ENCODE measurements at regions not wholly inside any gene's neighbourhood (a gene's known extent, or its start where the extent isn't known, plus 50 kb on each side); places are given as distances from the start of the nearest gene placed in this dataset.

GRCh38 chr17:70988622-70989021 is 819.3 kb downstream of the KCNJ2 start:
- H3K4me3 ChIP-seq, result no peak overlapping the region
- H3K9me3 ChIP-seq, result no peaks in the 10 kb centered on the region
- no peak overlapping the region for H3K27ac ChIP-seq
- H3K27me3 ChIP-seq, result no peaks in the 10 kb centered on the region
- DNase-seq, result no peak
- no peaks in the 10 kb centered on the region for H3K4me1 ChIP-seq
- TF ChIP-seq, protein P1, sequence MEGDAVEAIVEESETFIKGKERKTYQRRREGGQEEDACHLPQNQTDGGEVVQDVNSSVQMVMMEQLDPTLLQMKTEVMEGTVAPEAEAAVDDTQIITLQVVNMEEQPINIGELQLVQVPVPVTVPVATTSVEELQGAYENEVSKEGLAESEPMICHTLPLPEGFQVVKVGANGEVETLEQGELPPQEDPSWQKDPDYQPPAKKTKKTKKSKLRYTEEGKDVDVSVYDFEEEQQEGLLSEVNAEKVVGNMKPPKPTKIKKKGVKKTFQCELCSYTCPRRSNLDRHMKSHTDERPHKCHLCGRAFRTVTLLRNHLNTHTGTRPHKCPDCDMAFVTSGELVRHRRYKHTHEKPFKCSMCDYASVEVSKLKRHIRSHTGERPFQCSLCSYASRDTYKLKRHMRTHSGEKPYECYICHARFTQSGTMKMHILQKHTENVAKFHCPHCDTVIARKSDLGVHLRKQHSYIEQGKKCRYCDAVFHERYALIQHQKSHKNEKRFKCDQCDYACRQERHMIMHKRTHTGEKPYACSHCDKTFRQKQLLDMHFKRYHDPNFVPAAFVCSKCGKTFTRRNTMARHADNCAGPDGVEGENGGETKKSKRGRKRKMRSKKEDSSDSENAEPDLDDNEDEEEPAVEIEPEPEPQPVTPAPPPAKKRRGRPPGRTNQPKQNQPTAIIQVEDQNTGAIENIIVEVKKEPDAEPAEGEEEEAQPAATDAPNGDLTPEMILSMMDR (IDR thresholded peaks at IDR 0.05), result no peak
- no peak for TF ChIP-seq POLR2A (IDR thresholded peaks at IDR 0.05)
- no peaks in the 10 kb centered on the region for H3K36me3 ChIP-seq
- intact Hi-C loops (cut with DNase I; ENCODE audit: low total_unique reads), result no loop called here

DNA sequence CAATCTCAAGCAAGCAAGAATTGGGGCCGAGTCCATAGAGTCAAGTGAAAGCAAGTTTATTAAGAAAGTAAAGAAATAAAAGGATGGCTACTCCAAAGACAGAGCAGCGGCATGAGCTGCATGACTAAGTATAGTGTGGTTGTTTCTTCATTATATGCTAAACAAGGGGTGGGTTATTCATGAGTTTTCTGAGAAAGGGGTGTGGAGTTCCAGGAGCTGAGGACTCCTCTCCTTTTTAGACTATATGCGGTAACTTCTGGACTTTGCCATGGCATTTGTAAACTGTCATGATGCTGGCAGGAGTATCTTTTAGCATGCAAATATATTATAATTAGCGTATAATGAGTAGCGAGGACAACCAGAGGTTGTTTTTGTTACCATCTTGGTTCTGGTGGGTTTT is 819.9 kb downstream of the KCNJ2 start:
- no peak overlapping the region for H3K4me3 ChIP-seq
- no peaks in the 10 kb centered on the region for H3K9me3 ChIP-seq
- no peaks in the 10 kb centered on the region for H3K4me1 ChIP-seq
- no peak for TF ChIP-seq POLR2A (IDR thresholded peaks at IDR 0.05)
- TF ChIP-seq, protein P1 (IDR thresholded peaks at IDR 0.05), result no peak
- no peak overlapping the region for H3K27ac ChIP-seq
- intact Hi-C loops (cut with DNase I; ENCODE audit: low total_unique reads), result no loop called here
- no peaks in the 10 kb centered on the region for H3K27me3 ChIP-seq
- H3K36me3 ChIP-seq, result no peaks in the 10 kb centered on the region
- no peak for DNase-seq

- intact Hi-C loops (cut with DNase I; ENCODE audit: low total_unique reads), result no loop called here
- no peaks in the 10 kb centered on the region for H3K9me3 ChIP-seq
- H3K27ac ChIP-seq, result no peak overlapping the region
- TF ChIP-seq, protein P1 (IDR thresholded peaks at IDR 0.05), result no peak
- no peak for TF ChIP-seq POLR2A (IDR thresholded peaks at IDR 0.05)
- H3K36me3 ChIP-seq, result no peaks in the 10 kb centered on the region
- no peak for DNase-seq
- no peaks in the 10 kb centered on the region for H3K4me1 ChIP-seq
- H3K4me3 ChIP-seq, result no peak overlapping the region
- H3K27me3 ChIP-seq, result no peaks in the 10 kb centered on the region
Measured at GRCh38 chr17:70994194-70994593, 824.9 kb downstream of the KCNJ2 start.

- H3K9me3 ChIP-seq, result no peaks in the 10 kb centered on the region
- no peaks in the 10 kb centered on the region for H3K36me3 ChIP-seq
- no peaks in the 10 kb centered on the region for H3K27me3 ChIP-seq
- no peak overlapping the region for H3K27ac ChIP-seq
- no peak overlapping the region for H3K4me3 ChIP-seq
- H3K4me1 ChIP-seq, result no peaks in the 10 kb centered on the region
- DNase-seq, result no peak
- no peak for TF ChIP-seq POLR2A (IDR thresholded peaks at IDR 0.05)
- intact Hi-C loops (cut with DNase I; ENCODE audit: low total_unique reads), result no loop called here
Measured at GRCh38 chr17:70995997-70996396, 826.7 kb downstream of the KCNJ2 start.

GRCh38 chr17:71003736-71004135 is 834.4 kb downstream of the KCNJ2 start:
- no peaks in the 10 kb centered on the region for H3K36me3 ChIP-seq
- intact Hi-C loops (cut with DNase I; ENCODE audit: low total_unique reads), result no loop called here
- no peak for DNase-seq

More at GRCh38 chr17:71003736-71004135, 834.4 kb downstream of the KCNJ2 start:
- no peaks in the 10 kb centered on the region for H3K4me1 ChIP-seq
- H3K27ac ChIP-seq, result no peak overlapping the region
- no peak overlapping the region for H3K4me3 ChIP-seq
- no peaks in the 10 kb centered on the region for H3K9me3 ChIP-seq
- H3K27me3 ChIP-seq, result no peaks in the 10 kb centered on the region
- TF ChIP-seq, protein P1 (IDR thresholded peaks at IDR 0.05), result no peak
- no peak for TF ChIP-seq POLR2A (IDR thresholded peaks at IDR 0.05)

All from uterus (tissue), 3 donors.